ENCODE measurements at regions not wholly inside any gene's neighbourhood (a gene's known extent, or its start where the extent isn't known, plus 50 kb on each side); places are given as distances from the start of the nearest gene placed in this dataset.

GRCh38 chr9:80013891-80014290 lies 442.1 kb downstream of the TLE4 start:
- intact Hi-C loops (cut with DNase I): no loop called here
- no peak for TF ChIP-seq CTCF (IDR thresholded peaks at IDR 0.05)
- no peak for TF ChIP-seq EP300 (IDR thresholded peaks at IDR 0.05)
- TF ChIP-seq POLR2AphosphoS5 (IDR thresholded peaks at IDR 0.05): no peak
- no peak for TF ChIP-seq POLR2A (IDR thresholded peaks at IDR 0.05)
- H3K27ac ChIP-seq: no peak overlapping the region
- no peaks in the 10 kb centered on the region for H3K4me1 ChIP-seq
- no peak overlapping the region for H3K4me3 ChIP-seq
- WGBS, 2 donors: 89 to 96% methylated on average over 1 of the region's 1 CpG
- H3K9me3 ChIP-seq: no peaks in the 10 kb centered on the region
- no peaks in the 10 kb centered on the region for H3K36me3 ChIP-seq
- H3K27me3 ChIP-seq: no peaks in the 10 kb centered on the region
- DNase-seq: no peak

GRCh38 chr9:80012557-80013330 lies 441.0 kb downstream of the TLE4 start:
- Histone ChIP-seq H3K27ac (no peak overlapping the region), H3K9me3 (no peaks in the 10 kb centered on the region), H3K36me3 (no peaks in the 10 kb centered on the region), H3K27me3 (no peaks in the 10 kb centered on the region), H3K4me1 (no peaks in the 10 kb centered on the region), H3K4me3 (no peak overlapping the region)
- DNase-seq: no peak
- 70 to 81% methylated on average over 2 of the region's 2 CpGs for WGBS, 2 donors
- intact Hi-C loops (cut with DNase I): no loop called here
- TF ChIP-seq POLR2A (IDR thresholded peaks at IDR 0.05) (no peak), CTCF (IDR thresholded peaks at IDR 0.05) (no peak), EP300 (IDR thresholded peaks at IDR 0.05) (no peak), POLR2AphosphoS5 (IDR thresholded peaks at IDR 0.05) (no peak)

- no peaks in the 10 kb centered on the region for H3K4me1 ChIP-seq
- no peaks in the 10 kb centered on the region for H3K9me3 ChIP-seq
- no peaks in the 10 kb centered on the region for H3K36me3 ChIP-seq
- no peak for DNase-seq
- H3K27ac ChIP-seq: no peak overlapping the region
- no peaks in the 10 kb centered on the region for H3K27me3 ChIP-seq
- intact Hi-C loops (cut with DNase I): no loop called here
- 43 to 74% methylated on average over 3 of the region's 3 CpGs for WGBS, 2 donors
- no peak overlapping the region for H3K4me3 ChIP-seq
- no peak for TF ChIP-seq POLR2A (IDR thresholded peaks at IDR 0.05)
- TF ChIP-seq CTCF (IDR thresholded peaks at IDR 0.05): no peak
- no peak for TF ChIP-seq EP300 (IDR thresholded peaks at IDR 0.05)
- TF ChIP-seq POLR2AphosphoS5 (IDR thresholded peaks at IDR 0.05): no peak
Observed at GRCh38 chr9:80009204-80009603, 437.4 kb downstream of the TLE4 start.

GRCh38 chr9:80004714-80005113 lies 432.9 kb downstream of the TLE4 start:
- no peak overlapping the region for H3K27ac ChIP-seq
- no peaks in the 10 kb centered on the region for H3K36me3 ChIP-seq
- H3K4me3 ChIP-seq: no peak overlapping the region
- no peak for DNase-seq
- no peaks in the 10 kb centered on the region for H3K9me3 ChIP-seq
- intact Hi-C loops (cut with DNase I): no loop called here
- no peaks in the 10 kb centered on the region for H3K4me1 ChIP-seq
- no peak for TF ChIP-seq CTCF (IDR thresholded peaks at IDR 0.05)
- TF ChIP-seq POLR2A (IDR thresholded peaks at IDR 0.05): no peak
- TF ChIP-seq POLR2AphosphoS5 (IDR thresholded peaks at IDR 0.05): no peak
- no peak for TF ChIP-seq EP300 (IDR thresholded peaks at IDR 0.05)
- no peaks in the 10 kb centered on the region for H3K27me3 ChIP-seq

GRCh38 chr9:79990536-79990935 lies 418.8 kb downstream of the TLE4 start:
- TF ChIP-seq EP300 (IDR thresholded peaks at IDR 0.05) (no peak), POLR2A (IDR thresholded peaks at IDR 0.05) (no peak), POLR2AphosphoS5 (IDR thresholded peaks at IDR 0.05) (no peak), CTCF (IDR thresholded peaks at IDR 0.05) (no peak)
- Histone ChIP-seq H3K4me3 (no peak overlapping the region), H3K9me3 (no peaks in the 10 kb centered on the region), H3K36me3 (no peaks in the 10 kb centered on the region), H3K27me3 (no peaks in the 10 kb centered on the region), H3K4me1 (peaks cover 0 to 5% (median 0%) of the 10 kb centered on the region in 4 donors), H3K27ac (no peak overlapping the region)
- whole genome bisulfite sequencing, 2 donors: 8 to 40% methylated on average over 1 of the region's 1 CpG
- DNase-seq: no peak
- intact Hi-C loops (cut with DNase I): no loop called here

All from sigmoid colon (tissue), 6 donors.